Panc1 (cell line): ENCODE measurements at regions not wholly inside any gene's neighbourhood (a gene's known extent, or its start where the extent isn't known, plus 50 kb on each side); places are given as distances from the start of the nearest gene placed in this dataset.

ENCODE experiments used
- ATAC-seq: fragments of 200-7000 bp; cut with Tn5 transposase; 2 replicates; pipeline ENCODE4 v1.9.1; 2020; ENCODE audit warnings: mild to moderate bottlenecking, moderate library complexity
- BruUV-seq: library from RNA; stranded (reverse); fragments of 400-500 nt; replicated peaks from 2 replicates; lab custom pipeline; 2021; lab: Mats Ljungman, UMichigan
- CTCF ChIA-PET: fragments of 300-600 bp; sonication (Branson Sonifier 250); formaldehyde crosslinking; loops from one replicate; lab custom pipeline; 2022; ENCODE audit warnings: antibody characterized with exemption; lab: Charles Lee
- POLR2A ChIA-PET: fragments of 300-600 bp; sonication (Branson Sonifier 250); formaldehyde crosslinking; loops from one replicate; lab custom pipeline; 2022; ENCODE audit warnings: antibody characterized with exemption; lab: Charles Lee
- DNase-seq: peaks from one replicate; pipeline ENCODE4 v3.0.0-alpha.2; 2010; ENCODE audit warnings: low read depth, low spot score
- H3K27ac ChIP-seq: 2 replicates; pipeline ENCODE4 v1.5.1; 2011; ENCODE audit warnings: mild to moderate bottlenecking, low read length, inconsistent platforms
- H3K27me3 ChIP-seq: fragments of 200-500 bp; sonication (Bioruptor generic); 2 replicates; pipeline ENCODE4 v1.6.0; 2014; ENCODE audit warnings: low read length, inconsistent platforms; ENCODE audit not compliant: control insufficient read depth, insufficient read depth
- H3K36me3 ChIP-seq: fragments of 200-500 bp; sonication (Bioruptor generic); 2 replicates; pipeline ENCODE4 v1.5.1; 2014; ENCODE audit warnings: inconsistent platforms, mild to moderate bottlenecking, low read length, moderate library complexity; ENCODE audit not compliant: control insufficient read depth, insufficient read depth
- H3K4me1 ChIP-seq: 2 replicates; pipeline ENCODE4 v1.5.1; 2011; ENCODE audit warnings: inconsistent platforms, mild to moderate bottlenecking, low read length, moderate library complexity; ENCODE audit not compliant: control insufficient read depth, insufficient read depth
- H3K4me3 ChIP-seq, 2 experiments: 2 replicates each; pipeline ENCODE4 v1.5.1; 2011 to 2012; ENCODE audit warnings: low read depth in 2 of 2, low read length in 2 of 2, mild to moderate bottlenecking in 2 of 2, inconsistent platforms in 1 of 2, moderate library complexity in 1 of 2
- H3K9me3 ChIP-seq: fragments of 200-500 bp; sonication (Bioruptor generic); 2 replicates; pipeline ENCODE4 v1.5.1; 2014; ENCODE audit warnings: low read depth, mild to moderate bottlenecking, inconsistent platforms, low read length, moderate library complexity; ENCODE audit not compliant: control insufficient read depth, insufficient read depth
- POLR2AphosphoS5 ChIP-seq: IDR thresholded peaks from 2 replicates; pipeline ENCODE4 v1.6.1; 2012; ENCODE audit warnings: mild to moderate bottlenecking, low read depth, low read length, moderate library complexity
- SIN3A ChIP-seq: IDR thresholded peaks from 2 replicates; pipeline ENCODE4 v1.6.1; 2012; ENCODE audit warnings: low read depth, mild to moderate bottlenecking, low read length, moderate library complexity, borderline replicate concordance; ENCODE audit not compliant: insufficient read depth
- TCF7L2 ChIP-seq: IDR thresholded peaks from 2 replicates; pipeline ENCODE4 v1.6.1; 2011; ENCODE audit warnings: mild to moderate bottlenecking, low read depth, low read length, inconsistent platforms
- in situ Hi-C: cut with HindIII; loops from 2 replicates; pipeline ENCODE4 v1.10.0; 2016; ENCODE audit warnings: low sequenced_read_pairs, low pct_unique_long_range_greater_than_20kb
- intact Hi-C: fragments of 100-400 bp; cut with micrococcal nuclease; formaldehyde crosslinking; loops from one replicate; pipeline ENCODE4 v1.10.0; 2022; ENCODE audit not compliant: unreplicated experiment
- TF ChIP-seq, protein P1 (sequence below), 2 experiments: IDR thresholded peaks; 2 replicates each; pipeline ENCODE4 v1.6.1; 2011 to 2012; ENCODE audit warnings: low read depth in 2 of 2, control low read depth in 1 of 2, low read length in 1 of 2, mild to moderate bottlenecking in 1 of 2, moderate library complexity in 1 of 2; ENCODE audit not compliant: insufficient read depth in 1 of 2
- TF ChIP-seq, protein P2 (sequence below): fragments of 450-650 bp; IDR thresholded peaks from 2 replicates; pipeline ENCODE4 v1.5.1; 2017; ENCODE audit warnings: mild to moderate bottlenecking

DNA sequence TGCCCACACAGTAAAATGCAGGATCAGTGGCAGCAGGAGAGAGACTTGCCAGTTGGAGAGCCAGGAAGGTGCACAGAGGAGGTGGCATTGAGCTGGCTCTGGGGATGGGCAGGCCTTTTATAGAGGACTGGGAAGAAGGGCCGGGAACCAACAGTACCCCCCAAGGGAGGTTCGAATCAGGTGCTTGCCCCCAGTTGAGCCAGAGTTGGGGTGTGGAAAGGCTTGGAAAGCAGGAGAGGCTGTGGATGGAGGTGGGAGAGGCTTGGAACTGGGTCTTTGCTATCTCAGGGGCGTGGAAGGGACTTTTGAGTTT lies 107.6 kb downstream of the KLF13 start:
- Histone ChIP-seq H3K36me3 (no peaks in the 10 kb centered on the region), H3K9me3 (no peaks in the 10 kb centered on the region), H3K27me3 (no peaks in the 10 kb centered on the region), H3K4me3 (no peak overlapping the region), H3K4me1 (0 out of 2 replicates have a peak, but pooled peaks cover 3% of the 10 kb centered on the region), H3K27ac (no peak overlapping the region)
- DNase-seq (no peak), ATAC-seq (no peak)
- intact Hi-C loops (no loop called here), in situ Hi-C loops (no loop called here)
- CTCF ChIA-PET = interaction anchor here (1.5 to 1.6 kb wide), 2 partner anchors 54 to 68 kb away, joined by 5 to 6 read pairs; no protein-coding TSS in a partner anchor
- POLR2A ChIA-PET = no interaction called here
- TF ChIP-seq TCF7L2 = no peak
- TF ChIP-seq, protein P1, sequence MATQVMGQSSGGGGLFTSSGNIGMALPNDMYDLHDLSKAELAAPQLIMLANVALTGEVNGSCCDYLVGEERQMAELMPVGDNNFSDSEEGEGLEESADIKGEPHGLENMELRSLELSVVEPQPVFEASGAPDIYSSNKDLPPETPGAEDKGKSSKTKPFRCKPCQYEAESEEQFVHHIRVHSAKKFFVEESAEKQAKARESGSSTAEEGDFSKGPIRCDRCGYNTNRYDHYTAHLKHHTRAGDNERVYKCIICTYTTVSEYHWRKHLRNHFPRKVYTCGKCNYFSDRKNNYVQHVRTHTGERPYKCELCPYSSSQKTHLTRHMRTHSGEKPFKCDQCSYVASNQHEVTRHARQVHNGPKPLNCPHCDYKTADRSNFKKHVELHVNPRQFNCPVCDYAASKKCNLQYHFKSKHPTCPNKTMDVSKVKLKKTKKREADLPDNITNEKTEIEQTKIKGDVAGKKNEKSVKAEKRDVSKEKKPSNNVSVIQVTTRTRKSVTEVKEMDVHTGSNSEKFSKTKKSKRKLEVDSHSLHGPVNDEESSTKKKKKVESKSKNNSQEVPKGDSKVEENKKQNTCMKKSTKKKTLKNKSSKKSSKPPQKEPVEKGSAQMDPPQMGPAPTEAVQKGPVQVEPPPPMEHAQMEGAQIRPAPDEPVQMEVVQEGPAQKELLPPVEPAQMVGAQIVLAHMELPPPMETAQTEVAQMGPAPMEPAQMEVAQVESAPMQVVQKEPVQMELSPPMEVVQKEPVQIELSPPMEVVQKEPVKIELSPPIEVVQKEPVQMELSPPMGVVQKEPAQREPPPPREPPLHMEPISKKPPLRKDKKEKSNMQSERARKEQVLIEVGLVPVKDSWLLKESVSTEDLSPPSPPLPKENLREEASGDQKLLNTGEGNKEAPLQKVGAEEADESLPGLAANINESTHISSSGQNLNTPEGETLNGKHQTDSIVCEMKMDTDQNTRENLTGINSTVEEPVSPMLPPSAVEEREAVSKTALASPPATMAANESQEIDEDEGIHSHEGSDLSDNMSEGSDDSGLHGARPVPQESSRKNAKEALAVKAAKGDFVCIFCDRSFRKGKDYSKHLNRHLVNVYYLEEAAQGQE (IDR thresholded peaks at IDR 0.05; ENCODE audit: insufficient read depth in 1 of 2, low read depth in 2 of 2, low read length in 1 of 2) = no peak
- BruUV-seq = no TSS peak

DNA sequence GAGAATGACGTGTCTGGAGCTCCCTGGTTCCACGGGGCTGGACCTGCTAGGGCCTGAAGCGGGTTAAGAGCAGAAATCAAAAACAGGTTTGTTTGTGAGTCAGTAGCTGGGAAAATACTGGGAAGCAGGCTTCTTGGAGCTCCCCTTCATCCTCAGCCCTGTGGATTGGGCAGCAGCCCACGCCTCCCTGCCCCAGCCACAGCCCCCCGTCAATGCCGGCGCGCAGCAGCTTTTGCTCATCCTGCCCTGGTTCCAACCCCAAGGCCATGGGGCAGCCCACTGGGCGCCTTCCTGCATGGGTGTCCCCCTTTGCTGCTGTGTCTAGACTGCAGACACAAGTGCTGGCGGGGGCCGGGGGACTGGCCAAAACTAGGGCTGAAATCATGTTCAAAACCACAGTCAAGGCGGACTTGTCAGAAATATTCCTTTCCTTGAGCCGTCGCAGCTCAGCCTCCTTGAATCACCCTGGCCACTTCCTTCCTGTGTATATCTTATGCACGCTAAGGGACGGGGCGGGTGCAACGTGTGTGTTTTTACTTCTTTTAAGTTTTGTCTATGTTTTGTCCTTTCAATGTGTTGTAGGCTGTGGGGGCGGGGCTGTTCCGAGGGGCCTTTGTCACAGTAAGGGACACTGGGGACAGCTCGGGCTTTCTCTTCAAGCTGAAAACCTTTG lies 108.1 kb downstream of the KLF13 start:
- BruUV-seq = no TSS peak
- CTCF ChIA-PET = interaction anchor here (0.6 to 1.6 kb wide), 3 partner anchors 54 to 460 kb away, joined by 5 to 6 read pairs (median 5); no protein-coding TSS in a partner anchor
- TF ChIP-seq, protein P2, sequence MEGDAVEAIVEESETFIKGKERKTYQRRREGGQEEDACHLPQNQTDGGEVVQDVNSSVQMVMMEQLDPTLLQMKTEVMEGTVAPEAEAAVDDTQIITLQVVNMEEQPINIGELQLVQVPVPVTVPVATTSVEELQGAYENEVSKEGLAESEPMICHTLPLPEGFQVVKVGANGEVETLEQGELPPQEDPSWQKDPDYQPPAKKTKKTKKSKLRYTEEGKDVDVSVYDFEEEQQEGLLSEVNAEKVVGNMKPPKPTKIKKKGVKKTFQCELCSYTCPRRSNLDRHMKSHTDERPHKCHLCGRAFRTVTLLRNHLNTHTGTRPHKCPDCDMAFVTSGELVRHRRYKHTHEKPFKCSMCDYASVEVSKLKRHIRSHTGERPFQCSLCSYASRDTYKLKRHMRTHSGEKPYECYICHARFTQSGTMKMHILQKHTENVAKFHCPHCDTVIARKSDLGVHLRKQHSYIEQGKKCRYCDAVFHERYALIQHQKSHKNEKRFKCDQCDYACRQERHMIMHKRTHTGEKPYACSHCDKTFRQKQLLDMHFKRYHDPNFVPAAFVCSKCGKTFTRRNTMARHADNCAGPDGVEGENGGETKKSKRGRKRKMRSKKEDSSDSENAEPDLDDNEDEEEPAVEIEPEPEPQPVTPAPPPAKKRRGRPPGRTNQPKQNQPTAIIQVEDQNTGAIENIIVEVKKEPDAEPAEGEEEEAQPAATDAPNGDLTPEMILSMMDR = no peak
- TF ChIP-seq POLR2AphosphoS5 (no peak), SIN3A (no peak), TCF7L2 (no peak)
- TF ChIP-seq, protein P1 (IDR thresholded peaks at IDR 0.05; ENCODE audit: insufficient read depth in 1 of 2, low read depth in 2 of 2, low read length in 1 of 2) = no peak

More for the DNA sequence above, 108.1 kb downstream of the KLF13 start:
- POLR2A ChIA-PET = no interaction called here
- H3K36me3 ChIP-seq = no peaks in the 10 kb centered on the region
- H3K9me3 ChIP-seq = no peaks in the 10 kb centered on the region
- H3K4me3 ChIP-seq = peak overlapping the region in 1 of 2 experiments; percentile 34; a peak in 1 of 4 replicates
- no peak overlapping the region; the same call in 1 of the 2 replicates for H3K27ac ChIP-seq
- in situ Hi-C loops (no loop called here), intact Hi-C loops (no loop called here)
- DNase-seq (no peak), ATAC-seq (no peak)
- H3K4me1 ChIP-seq = 0 out of 2 replicates have a peak, but pooled peaks cover 3% of the 10 kb centered on the region
- H3K27me3 ChIP-seq = no peaks in the 10 kb centered on the region
